HG02623 (cell line): ENCODE measurements at regions not wholly inside any gene's neighbourhood (a gene's known extent, or its start where the extent isn't known, plus 50 kb on each side); places are given as distances from the start of the nearest gene placed in this dataset.
"Not testable (repeated sequence)": the region's sequence is repeated elsewhere in the genome, so short reads cannot be mapped to it uniquely, and the experiment has no call there.

Experiments used
- ATAC-seq: cut with Tn5 transposase; IDR thresholded peaks from one replicate; pipeline ENCODE4 v1.9.1; 2021; ENCODE audit warnings: moderate library complexity; ENCODE audit not compliant: unreplicated experiment

DNA sequence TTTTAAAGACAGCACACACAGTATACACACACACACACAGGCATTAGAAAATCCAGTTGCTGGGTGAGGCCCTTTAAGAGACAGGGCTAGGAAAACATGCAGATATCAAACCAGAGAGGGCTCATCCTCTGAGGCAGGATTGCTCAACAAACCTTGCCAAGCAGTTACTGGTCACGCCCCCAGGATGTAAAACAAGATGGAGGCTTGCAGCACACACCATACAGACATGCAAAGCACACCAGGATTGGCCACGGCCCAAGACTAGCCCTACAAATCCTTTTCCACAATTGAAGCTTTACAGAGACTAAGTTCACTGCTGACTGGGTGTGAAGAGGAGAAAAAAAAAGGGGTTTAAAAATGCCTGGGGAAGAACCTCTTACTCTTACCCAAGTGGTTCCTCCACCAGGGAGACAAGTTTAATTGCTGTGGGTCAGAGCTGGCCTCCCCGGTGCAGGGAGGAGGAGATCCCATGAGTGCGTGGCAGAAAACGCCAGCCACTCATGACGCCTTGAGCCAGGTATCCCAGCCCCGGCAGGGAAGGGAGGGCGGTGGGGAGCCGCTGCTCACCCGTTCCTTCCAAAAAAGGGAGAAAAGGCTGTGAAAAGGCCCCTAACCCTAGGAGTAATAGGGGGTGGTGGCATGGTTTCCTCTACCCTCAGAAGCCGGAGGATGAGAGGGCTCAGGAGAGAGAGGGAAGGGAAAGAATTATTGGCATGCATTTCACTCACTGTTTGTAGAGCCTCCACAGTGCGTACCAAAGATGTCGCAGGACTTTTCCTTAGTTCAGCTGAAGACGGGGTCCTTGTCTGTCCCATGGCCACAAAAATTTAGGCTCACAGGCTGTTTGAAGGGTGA is 594.6 kb upstream of the ZP4 start:
- ATAC-seq = no peak

DNA sequence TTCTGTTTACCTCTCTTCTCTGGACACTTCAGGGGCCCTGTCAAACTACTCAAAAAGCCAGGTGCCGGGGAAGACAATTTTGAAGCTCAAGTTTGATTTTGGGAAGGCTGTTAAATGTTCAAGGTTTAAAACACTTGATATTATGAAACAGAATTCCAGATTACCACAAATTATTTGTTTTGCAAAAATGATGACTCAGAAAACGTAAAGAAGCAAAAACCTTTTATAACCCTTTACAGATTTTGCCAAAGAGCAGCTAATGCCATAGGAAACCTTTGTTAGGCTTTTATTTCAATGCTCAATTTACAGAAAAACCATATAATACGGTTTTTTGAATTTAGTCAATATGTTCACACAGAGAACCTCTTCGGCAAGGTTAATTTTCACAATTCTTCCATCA is 593.4 kb upstream of the ZP4 start:
- no peak for ATAC-seq

DNA sequence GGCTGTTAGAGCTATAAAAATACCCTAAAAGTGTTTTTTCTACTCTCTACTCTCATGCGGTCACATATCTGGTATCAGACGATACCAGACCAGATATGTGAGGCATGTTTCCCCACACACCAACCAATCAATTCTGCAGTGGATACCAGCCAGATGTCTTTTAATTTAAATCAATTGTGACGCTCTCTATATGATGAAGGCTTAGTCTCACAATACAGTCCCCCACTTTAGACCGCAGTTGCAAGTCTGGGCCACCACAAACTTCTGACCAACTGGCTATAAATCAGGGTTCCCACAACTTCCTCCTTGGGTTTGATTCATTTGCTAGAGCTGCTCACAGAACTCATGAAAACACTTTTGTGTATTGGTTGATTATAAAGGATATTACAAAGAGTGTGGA is 586.1 kb upstream of the ZP4 start:
- ATAC-seq = no peak

DNA sequence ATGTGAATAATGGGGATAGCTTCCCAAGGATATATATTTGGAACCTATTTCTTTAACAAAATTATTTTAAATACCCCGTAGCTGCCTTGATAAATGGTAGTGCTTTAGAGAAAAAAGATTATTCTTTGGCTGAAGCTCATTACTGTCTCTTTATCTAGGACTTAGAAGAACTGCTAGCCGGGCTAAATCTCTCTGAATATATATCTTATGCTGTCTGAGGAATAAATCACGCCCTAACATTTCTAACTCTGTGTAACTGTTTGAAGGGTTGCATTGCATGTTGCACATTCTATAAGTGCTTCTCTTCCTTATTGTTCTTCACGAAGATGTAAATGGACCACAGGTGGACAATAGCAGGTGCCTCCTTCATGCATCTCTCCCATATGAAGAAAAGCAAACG is 585.0 kb upstream of the ZP4 start:
- ATAC-seq = no peak

DNA sequence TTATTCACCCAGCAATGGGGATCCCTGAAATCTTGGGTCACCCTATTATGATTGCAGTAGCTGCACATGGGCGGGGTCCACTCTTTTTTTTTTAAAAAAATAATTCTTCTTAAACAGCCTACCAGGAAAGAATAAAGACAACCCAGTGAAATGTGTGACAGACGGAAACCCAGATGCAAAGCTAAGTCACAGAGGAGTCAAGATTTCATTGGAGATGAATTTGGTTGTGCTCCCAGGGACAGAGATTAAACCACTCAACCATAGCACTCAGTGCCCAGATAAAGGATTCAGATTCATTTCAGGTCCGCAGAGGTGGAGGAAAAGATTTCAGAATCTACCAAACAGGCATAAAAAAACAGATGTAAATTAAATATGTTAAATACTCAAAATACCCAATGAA is 583.5 kb upstream of the ZP4 start:
- ATAC-seq = no peak

DNA sequence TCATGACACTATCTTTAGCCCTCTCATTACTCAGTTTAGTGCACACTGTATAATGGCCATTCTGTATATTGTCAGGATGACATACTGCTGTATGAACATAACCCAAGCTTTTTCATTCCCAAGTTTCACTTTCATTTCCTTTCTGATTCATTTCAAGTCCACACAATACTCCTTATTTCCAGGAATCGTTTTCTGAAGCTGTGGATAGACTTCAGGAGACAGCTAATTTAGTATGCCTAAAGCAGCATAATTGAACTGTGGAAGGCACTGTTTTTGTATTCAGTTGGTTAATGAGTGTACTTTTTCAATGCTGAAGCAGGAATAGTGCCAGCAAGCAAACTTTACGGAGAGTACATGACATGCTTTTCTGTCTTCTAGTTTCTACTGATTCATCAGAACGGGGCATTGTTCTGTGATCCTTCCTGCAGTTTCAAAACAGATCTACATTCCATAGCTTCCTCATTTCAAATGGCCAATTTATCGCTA is 578.5 kb upstream of the ZP4 start:
- no peak for ATAC-seq

DNA sequence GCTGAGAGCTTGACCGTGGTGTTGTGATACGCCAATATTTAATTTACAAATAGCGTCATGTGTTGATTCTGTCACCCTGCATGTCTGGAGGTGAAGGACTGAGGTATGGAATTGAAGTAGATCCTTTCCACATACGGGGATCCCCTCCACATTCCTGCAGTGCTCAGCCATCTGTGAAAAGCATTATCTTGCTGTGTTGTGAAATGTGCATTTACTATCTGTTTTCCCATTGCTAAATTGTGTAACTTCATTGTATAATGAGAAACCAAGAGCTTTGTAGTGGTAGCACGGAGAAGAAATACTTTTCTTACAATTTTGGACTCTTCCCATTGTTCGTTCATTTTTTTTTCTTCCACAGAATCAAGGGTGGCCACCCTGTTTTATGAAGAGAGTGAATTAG is 577.3 kb upstream of the ZP4 start:
- no peak for ATAC-seq

DNA sequence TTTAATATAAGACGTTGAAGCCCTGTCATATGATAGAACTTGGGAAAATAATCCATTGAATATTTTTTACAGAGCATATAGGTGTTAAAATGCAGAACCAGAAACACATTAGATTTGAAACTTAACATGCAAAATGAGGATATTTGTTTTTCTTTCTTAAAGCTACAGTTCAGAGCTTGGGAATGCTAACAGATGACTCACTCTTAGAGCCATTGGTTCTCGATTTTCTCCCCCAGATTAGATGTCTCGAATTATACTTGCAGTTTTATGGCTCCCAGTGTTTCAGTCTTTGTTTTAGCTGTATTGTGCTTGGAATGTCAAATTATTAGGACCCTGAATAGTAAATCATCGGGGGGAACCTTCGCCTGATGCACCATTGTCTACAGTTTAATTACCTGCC is 575.7 kb upstream of the ZP4 start:
- no peak for ATAC-seq

DNA sequence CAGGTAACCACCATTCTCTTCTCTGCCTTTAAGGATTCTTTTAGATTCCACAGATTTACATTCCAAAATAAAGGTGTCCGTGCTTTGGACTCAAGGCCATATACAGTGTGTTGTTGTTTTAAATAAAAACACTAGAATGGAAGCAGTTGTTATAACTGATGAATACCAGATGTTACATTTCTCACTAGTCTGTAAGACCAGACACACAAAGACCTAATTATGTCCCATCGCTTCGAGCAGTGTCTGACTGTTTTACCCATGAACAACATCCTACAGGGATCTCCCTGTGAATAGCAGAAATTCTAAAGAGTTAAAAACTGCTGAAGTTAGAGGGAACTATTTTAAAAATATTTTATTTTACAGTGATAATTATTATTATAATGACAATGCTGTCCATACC is 574.7 kb upstream of the ZP4 start:
- no peak for ATAC-seq

DNA sequence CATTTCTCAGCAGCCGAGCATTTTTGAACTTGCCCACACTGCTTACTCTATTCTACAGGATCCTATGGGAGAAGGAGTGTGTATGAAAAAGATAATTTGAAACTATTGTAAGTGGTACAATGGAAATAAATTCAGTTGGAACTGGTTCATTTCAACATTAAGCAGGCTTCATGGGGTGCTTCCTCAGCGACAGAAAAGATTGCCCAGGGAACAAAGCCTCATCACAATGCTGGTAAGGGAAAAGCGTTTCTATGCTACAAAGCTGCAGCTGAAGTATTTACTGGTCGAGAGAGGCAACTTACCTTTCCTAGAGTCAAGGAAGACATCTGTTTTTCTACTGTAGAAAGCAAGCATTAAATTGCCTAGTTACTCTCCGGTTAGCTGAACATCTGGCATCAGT is 568.2 kb upstream of the ZP4 start:
- no peak for ATAC-seq

DNA sequence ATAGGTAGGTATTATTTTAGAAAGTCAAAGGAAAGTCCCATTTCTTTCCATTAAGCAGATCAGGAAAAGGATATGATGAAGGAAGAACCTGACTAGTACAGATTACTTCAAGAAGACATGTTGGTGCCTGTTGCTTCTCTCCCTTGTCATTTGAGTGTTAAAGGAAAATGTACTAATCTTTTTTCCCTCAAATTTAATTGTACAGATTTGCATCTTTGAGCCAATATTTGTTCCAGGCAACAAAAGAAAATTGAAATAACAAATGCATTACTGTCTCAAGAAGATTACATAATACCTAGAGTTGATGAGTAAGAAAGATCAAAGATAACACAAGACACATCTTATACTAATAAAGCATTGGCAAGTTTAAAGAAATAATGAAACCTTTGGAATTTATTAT is 566.9 kb upstream of the ZP4 start:
- ATAC-seq = no peak

DNA sequence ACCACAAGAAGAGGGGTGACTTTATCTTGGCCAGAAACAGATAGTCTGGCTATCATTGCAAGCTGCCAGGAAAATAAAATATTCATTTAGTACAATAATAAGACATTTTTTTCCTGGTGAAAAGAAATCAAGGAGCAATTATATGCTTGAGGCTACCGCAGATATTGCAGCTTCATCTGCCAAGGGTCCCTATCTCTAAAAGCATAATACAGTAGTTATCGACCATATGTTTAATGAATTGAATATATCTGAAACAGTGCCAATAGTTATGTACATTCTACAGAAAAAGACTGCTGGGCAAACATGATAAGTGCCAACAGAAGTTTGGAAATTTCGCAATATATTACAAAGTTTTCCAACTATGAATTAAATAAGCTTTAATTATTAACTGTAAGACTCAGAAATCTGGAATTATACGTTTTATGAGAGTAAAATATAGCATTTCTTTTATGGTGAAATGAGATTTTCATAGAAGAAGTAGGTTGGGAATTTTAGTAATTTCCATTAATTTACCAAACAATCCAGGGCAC is 561.1 kb upstream of the ZP4 start:
- ATAC-seq = no peak

DNA sequence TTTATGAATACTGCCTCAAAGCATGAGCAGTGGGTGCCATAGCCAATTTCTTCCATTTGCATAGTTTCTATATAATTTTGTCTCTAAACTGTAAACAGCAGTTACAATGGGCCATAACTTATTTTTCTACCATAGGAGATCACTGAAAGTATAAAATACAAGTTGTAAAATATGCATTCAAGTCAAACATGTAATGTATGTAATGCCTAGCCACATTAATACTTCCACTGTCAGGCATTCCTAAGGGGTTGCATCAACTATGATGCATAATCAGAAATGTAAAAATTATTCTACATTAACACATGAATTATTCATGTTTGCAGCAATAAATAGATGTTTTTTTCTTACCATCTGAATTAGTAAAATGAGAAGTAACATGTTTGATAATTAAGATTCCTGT is 560.3 kb upstream of the ZP4 start:
- ATAC-seq = no peak

DNA sequence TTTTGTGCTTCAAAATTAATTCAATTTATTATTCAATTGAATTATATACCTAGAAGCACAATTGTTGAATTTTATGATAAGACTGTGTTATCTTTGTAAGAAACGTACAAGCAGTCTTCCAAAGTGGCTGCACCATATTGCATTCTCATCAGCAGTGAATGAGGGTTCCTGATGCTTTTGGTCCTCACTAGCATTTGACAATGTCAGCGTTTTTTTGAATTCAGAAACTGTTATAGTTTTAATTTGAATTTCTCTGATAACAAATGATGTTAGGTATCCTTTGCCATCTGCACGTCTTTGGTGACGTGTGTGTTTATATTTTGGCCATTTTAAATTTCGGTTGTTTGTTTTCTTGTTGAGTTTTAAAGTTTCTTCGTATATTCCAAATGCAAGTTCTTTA is 553.0 kb upstream of the ZP4 start:
- ATAC-seq = no peak

DNA sequence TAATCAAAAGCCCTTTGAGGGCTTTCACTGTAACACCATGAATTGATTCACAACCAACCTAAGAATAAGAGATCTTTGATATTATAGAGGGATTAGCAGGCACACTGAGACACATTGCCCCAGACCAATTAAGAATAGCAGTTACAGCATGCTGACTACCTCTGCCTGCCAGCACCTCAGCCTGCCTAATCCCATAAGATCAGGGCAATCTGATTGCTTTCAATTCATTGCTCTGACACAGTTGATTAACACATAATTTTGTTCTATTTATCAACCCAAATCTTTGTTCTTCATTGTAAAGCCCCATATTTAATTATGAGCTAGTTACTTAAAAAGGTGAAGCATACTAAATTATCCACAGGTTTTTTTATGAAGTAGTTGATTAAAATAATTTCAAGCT is 548.8 kb upstream of the ZP4 start:
- no peak for ATAC-seq

DNA sequence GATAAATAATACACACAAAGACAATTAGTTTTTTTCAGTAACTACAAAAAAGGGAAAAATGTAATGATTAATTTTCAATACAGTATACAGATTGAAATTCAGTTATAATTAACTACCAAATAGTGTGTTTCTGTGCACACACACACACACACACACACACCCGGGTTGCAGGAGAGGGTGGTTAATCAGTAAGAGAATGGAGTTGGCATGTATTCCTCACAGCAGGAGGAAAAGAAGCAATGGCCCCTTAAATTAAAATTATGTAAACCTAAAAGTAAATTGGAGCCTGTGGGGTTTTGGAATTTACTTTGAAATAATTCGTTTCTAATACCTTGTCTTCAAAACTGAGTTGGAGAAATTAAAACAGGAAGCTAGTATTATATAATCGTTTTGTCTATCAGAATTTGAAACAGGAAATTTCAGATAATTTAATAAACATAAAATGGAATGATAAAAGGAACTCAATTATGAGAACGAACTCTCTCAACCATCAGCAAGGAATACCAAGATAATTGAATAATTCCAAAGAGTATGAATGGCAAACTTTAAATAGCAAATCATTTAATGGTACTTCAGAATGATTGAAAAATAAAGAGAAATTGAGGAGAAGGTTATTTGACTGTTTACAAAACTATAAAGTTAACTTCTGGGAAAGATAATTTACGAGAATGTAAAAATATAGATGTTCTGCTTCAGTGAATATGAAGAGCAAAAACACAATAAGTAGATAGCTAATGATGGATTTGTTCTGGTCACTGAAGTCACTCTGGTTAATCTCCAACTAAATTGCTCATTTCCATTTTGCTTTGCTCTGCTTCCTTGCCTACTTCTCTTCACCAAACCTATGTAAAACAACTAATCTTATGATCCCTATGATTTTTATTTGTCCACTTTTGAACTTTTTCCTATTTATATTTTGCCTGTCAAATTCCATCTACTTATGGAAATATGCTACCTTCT is 547.9 kb upstream of the ZP4 start:
- ATAC-seq = no peak

DNA sequence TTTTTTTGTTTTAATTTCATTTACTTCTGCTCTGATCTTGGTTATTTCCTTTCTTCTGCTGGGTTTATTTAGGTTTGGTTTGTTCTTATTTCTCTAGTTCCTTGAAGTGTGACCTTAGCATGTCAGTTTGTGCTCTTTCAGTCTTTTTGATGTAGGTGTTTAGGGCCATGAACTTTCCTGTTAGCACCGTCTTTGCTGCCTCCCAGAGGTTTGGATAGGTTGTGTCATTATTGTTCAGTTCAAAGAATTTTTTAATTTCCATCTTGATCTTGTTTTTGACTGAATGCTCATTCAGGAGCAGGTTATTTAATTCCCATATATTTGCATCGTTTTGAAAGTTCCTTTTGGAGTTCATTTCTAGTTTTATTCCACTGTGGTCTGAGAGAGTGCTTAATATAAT is 539.0 kb upstream of the ZP4 start:
- not testable (repeated sequence) for ATAC-seq

DNA sequence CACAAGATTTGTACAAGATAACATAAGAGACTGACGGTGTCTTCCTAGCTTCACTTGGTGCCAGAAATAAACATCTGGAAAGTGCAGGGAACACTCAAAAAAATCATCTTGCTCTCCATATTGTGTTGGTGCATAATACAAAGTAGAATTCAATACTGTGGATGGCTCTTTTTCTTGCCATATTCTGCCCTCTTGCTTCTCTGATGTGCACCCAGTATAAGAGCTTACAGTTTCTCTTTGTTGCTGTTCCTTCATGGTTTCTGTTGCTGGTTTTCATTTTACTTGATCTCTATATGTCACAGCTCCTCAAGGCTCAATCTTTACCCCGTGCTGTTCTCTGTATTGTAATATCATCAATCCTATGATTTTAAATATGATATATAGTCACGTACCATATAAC is 528.5 kb upstream of the ZP4 start:
- ATAC-seq = no peak

DNA sequence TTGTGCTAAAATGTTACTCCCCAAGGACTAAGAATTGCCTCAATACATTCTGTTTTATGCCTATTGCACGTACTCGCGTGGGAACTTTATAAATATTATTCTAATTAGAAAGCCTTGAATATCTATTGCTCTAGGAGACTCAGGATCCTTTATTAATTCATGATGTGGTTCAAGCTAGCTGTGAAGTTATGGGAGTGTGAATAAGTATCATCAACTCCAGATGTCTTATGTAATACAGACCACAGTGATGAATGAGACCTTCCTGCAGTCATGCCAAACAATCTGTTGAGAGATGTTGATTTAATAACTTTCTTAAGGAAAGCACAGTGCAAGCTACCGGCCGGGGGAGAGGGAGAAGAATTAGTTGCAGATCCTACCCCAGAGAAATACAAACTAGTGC is 519.2 kb upstream of the ZP4 start:
- ATAC-seq = no peak

DNA sequence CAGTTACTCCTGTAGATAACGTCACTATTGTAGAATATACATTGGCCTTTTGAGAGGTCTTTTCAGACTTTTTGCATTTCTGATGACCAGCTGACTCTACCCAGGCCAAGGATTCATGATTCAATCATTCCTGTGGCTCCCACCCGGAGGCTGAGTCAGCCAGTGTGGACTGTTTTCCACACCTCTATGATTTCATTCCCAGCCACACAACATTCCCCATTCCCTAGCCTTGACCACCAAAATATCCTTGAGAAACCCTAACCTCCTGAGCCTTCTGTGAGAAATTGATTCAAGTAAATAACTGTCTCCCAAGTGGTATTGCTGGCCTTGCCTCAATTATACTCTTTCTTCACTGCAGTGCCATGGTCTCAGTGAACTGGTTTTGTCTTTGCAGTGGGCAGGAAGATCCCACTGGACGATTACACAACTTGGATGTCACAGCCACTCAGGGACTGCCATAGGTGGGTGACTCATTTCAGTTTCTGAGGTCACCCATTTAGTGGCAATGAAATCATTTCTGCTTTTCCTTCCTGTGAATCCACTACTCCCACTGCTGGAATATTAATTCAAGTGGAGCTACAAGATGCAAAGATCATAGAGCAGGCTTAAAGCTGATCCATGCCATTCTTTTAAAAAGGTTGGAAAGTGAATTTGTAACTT is 518.6 kb upstream of the ZP4 start:
- ATAC-seq = no peak

DNA sequence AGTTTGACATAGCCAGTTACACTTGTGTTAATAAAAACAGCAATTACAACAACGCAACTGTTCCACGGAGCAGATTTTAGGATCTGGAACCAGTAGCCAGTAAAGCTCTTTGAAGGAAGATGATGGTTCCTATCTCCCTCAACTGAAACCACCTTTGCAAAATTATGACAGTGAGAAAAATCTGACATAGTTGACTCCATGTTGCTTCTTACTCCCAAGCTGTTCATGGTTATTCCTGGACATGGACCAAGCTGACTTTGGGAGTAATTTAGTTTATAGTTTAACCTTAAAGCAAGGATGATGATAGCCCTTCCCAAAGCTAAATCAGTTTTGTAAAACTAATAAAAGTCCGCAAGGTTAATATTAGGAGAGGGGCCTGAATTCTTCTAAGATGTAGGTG is 518.0 kb upstream of the ZP4 start:
- no peak for ATAC-seq
